ENCODE measurements at regions not wholly inside any gene's neighbourhood (a gene's known extent, or its start where the extent isn't known, plus 50 kb on each side); places are given as distances from the start of the nearest gene placed in this dataset.

DNA sequence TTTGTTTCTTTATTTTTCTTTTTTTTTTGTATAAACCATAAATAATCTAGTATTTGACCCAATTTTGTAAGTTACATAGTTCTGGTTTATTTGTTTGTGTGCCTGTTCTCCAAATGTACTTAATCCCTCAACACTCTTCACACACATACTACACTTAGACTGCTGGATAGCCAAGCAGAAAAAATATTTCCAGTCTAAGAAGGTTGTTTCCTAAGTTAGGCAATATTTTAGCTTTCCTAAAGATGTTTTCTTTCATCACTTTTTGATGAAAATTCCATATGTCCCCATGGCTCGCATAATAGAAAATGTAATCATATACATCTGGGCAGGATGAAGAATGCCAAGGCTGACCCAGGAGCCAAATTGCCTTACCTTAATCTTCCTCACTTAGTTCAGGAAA, 105.3 kb downstream of the PPP1R3A start:
- Histone ChIP-seq H3K4me3 (ENCODE audit: low read length) (no peak overlapping the region), H4K20me1 (ENCODE audit: insufficient read depth) (no peaks in the 10 kb centered on the region), H2AFZ (ENCODE audit: low read depth, low read length) (no peak overlapping the region), H3K9ac (ENCODE audit: low read length) (no peak overlapping the region), H3F3A (ENCODE audit: insufficient read depth, low read length, poor library complexity, severe bottlenecking) (no peaks in the 10 kb centered on the region), H3K36me3 (ENCODE audit: insufficient read depth, low read length) (no peaks in the 10 kb centered on the region), H3K9me2 (ENCODE audit: insufficient read depth, low read length) (no peaks in the 10 kb centered on the region), H3K9me3 (ENCODE audit: low read length) (no peaks in the 10 kb centered on the region), H3K4me2 (ENCODE audit: low read length) (no peak overlapping the region), H3K27ac (ENCODE audit: low read length) (no peak overlapping the region), H3K27me3 (ENCODE audit: insufficient read depth, low read depth, low read length) (no peaks in the 10 kb centered on the region), H3K79me2 (replicated peaks; ENCODE audit: insufficient read depth, low read length) (no peaks in the 10 kb centered on the region)
- TF ChIP-seq, protein P1, sequence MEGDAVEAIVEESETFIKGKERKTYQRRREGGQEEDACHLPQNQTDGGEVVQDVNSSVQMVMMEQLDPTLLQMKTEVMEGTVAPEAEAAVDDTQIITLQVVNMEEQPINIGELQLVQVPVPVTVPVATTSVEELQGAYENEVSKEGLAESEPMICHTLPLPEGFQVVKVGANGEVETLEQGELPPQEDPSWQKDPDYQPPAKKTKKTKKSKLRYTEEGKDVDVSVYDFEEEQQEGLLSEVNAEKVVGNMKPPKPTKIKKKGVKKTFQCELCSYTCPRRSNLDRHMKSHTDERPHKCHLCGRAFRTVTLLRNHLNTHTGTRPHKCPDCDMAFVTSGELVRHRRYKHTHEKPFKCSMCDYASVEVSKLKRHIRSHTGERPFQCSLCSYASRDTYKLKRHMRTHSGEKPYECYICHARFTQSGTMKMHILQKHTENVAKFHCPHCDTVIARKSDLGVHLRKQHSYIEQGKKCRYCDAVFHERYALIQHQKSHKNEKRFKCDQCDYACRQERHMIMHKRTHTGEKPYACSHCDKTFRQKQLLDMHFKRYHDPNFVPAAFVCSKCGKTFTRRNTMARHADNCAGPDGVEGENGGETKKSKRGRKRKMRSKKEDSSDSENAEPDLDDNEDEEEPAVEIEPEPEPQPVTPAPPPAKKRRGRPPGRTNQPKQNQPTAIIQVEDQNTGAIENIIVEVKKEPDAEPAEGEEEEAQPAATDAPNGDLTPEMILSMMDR (IDR thresholded peaks at IDR 0.05; ENCODE audit: poor library complexity, severe bottlenecking) = no peak
- no peak for TF ChIP-seq EP300 (conservative IDR thresholded peaks at IDR 0.05; ENCODE audit: poor library complexity, severe bottlenecking)
- TF ChIP-seq EZH2 (IDR thresholded peaks at IDR 0.05; ENCODE audit: borderline replicate concordance, insufficient read depth, low read length, poor library complexity, severe bottlenecking) = no peak
- no peak for TF ChIP-seq RAD21 (conservative IDR thresholded peaks at IDR 0.05)
- no peak for TF ChIP-seq POLR2AphosphoS5 (IDR thresholded peaks at IDR 0.05)

DNA sequence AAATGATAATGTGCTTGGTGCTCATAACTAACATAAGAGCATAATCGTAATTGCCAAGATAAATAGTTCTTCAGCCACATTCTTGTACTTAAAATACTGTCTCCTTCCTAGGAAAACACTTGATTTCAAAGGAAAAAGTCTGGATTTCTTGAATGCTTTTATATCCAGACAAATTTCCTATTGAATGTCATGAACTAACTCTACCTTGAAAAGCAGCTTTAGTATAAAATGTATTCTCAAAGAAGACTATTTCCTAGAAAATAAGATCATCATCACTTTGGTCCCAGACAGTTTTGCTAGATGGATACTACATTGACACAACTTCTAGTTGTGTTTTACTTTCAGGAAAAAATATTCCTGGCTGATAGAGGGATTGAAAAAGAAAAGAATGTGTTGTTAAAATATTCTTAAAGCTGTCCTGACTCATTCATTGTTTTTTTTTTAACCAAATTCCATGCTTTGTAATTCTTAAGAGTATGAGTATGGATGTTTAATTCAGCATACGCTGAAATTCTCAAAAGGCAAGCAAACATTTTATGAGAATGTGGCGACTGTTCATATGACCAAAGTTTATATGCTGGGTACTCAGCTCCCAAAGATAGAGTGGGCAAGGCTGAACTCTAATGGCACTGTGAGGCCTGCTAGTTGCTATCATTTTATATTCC, 106.1 kb downstream of the PPP1R3A start:
- Histone ChIP-seq H3K9me2 (ENCODE audit: insufficient read depth, low read length) (no peaks in the 10 kb centered on the region), H3F3A (ENCODE audit: insufficient read depth, low read length, poor library complexity, severe bottlenecking) (no peaks in the 10 kb centered on the region), H3K9me3 (ENCODE audit: low read length) (no peaks in the 10 kb centered on the region), H3K27me3 (ENCODE audit: insufficient read depth, low read depth, low read length) (no peaks in the 10 kb centered on the region), H3K27ac (ENCODE audit: low read length) (no peak overlapping the region), H3K4me2 (ENCODE audit: low read length) (no peak overlapping the region), H3K4me3 (ENCODE audit: low read length) (no peak overlapping the region), H3K36me3 (ENCODE audit: insufficient read depth, low read length) (no peaks in the 10 kb centered on the region), H4K20me1 (ENCODE audit: insufficient read depth) (no peaks in the 10 kb centered on the region), H3K9ac (ENCODE audit: low read length) (no peak overlapping the region), H3K79me2 (replicated peaks; ENCODE audit: insufficient read depth, low read length) (no peaks in the 10 kb centered on the region), H2AFZ (ENCODE audit: low read depth, low read length) (no peak overlapping the region)
- TF ChIP-seq MXI1 (conservative IDR thresholded peaks at IDR 0.05; ENCODE audit: poor library complexity, severe bottlenecking) = no peak
- TF ChIP-seq POLR2AphosphoS5 (IDR thresholded peaks at IDR 0.05) = no peak
- no peak for TF ChIP-seq EZH2 (IDR thresholded peaks at IDR 0.05; ENCODE audit: borderline replicate concordance, insufficient read depth, low read length, poor library complexity, severe bottlenecking)
- TF ChIP-seq, protein P2, sequence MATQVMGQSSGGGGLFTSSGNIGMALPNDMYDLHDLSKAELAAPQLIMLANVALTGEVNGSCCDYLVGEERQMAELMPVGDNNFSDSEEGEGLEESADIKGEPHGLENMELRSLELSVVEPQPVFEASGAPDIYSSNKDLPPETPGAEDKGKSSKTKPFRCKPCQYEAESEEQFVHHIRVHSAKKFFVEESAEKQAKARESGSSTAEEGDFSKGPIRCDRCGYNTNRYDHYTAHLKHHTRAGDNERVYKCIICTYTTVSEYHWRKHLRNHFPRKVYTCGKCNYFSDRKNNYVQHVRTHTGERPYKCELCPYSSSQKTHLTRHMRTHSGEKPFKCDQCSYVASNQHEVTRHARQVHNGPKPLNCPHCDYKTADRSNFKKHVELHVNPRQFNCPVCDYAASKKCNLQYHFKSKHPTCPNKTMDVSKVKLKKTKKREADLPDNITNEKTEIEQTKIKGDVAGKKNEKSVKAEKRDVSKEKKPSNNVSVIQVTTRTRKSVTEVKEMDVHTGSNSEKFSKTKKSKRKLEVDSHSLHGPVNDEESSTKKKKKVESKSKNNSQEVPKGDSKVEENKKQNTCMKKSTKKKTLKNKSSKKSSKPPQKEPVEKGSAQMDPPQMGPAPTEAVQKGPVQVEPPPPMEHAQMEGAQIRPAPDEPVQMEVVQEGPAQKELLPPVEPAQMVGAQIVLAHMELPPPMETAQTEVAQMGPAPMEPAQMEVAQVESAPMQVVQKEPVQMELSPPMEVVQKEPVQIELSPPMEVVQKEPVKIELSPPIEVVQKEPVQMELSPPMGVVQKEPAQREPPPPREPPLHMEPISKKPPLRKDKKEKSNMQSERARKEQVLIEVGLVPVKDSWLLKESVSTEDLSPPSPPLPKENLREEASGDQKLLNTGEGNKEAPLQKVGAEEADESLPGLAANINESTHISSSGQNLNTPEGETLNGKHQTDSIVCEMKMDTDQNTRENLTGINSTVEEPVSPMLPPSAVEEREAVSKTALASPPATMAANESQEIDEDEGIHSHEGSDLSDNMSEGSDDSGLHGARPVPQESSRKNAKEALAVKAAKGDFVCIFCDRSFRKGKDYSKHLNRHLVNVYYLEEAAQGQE (IDR thresholded peaks at IDR 0.05; ENCODE audit: borderline replicate concordance) = no peak
- TF ChIP-seq RAD21 (conservative IDR thresholded peaks at IDR 0.05) = no peak
- TF ChIP-seq, protein P1 (IDR thresholded peaks at IDR 0.05; ENCODE audit: poor library complexity, severe bottlenecking) = no peak
- no peak for TF ChIP-seq TAF1 (IDR thresholded peaks at IDR 0.05; ENCODE audit: low read depth)
- no peak for TF ChIP-seq EP300 (conservative IDR thresholded peaks at IDR 0.05; ENCODE audit: poor library complexity, severe bottlenecking)
- no peak for TF ChIP-seq SMC3 (conservative IDR thresholded peaks at IDR 0.05; ENCODE audit: poor library complexity)
